ENCODE measurements at regions not wholly inside any gene's neighbourhood (a gene's known extent, or its start where the extent isn't known, plus 50 kb on each side); places are given as distances from the start of the nearest gene placed in this dataset.

GRCh38 chr13:54953786-54954185 is 1925.2 kb downstream of the OLFM4 start:
- TF ChIP-seq CTCF (IDR thresholded peaks at IDR 0.05; ENCODE audit: low read depth, low read length, poor library complexity, severe bottlenecking) (no peak), EZH2phosphoT487 (IDR thresholded peaks at IDR 0.05; ENCODE audit: borderline replicate concordance, low read length) (no peak)
